GM23338 (cell line): ENCODE measurements at regions not wholly inside any gene's neighbourhood (a gene's known extent, or its start where the extent isn't known, plus 50 kb on each side); places are given as distances from the start of the nearest gene placed in this dataset.

Source experiments
- ATAC-seq: fragments of 200-7000 bp; cut with Tn5 transposase; 3 replicates; pipeline ENCODE4 v1.9.1; 2020
- DNase-seq: peaks from one replicate; pipeline ENCODE4 v3.0.0-alpha.2; 2015; ENCODE audit warnings: low spot score
- H2AFZ ChIP-seq: fragments of 200-600 bp; sonication (generic); 2 replicates; pipeline ENCODE4 v1.8.0; 2016; ENCODE audit warnings: antibody characterized with exemption, mild to moderate bottlenecking, moderate library complexity
- H3F3A ChIP-seq: fragments of 200-600 bp; sonication (generic); replicated peaks from 2 replicates; pipeline ENCODE4 v1.8.0; 2017; ENCODE audit warnings: antibody characterized with exemption, mixed run types, low read depth
- H3K27ac ChIP-seq: fragments of 200-600 bp; sonication (generic); 2 replicates; pipeline ENCODE4 v1.6.1; 2016; ENCODE audit warnings: low read depth
- H3K27me3 ChIP-seq: fragments of 200-600 bp; sonication (generic); 2 replicates; pipeline ENCODE4 v1.8.0; 2016; ENCODE audit warnings: mild to moderate bottlenecking, mixed run types, moderate library complexity; ENCODE audit not compliant: insufficient read depth
- H3K36me3 ChIP-seq: fragments of 200-600 bp; sonication (generic); 2 replicates; pipeline ENCODE4 v1.8.0; 2016; ENCODE audit warnings: mild to moderate bottlenecking; ENCODE audit not compliant: insufficient read depth
- H3K4me1 ChIP-seq: fragments of 200-600 bp; sonication (generic); 2 replicates; pipeline ENCODE4 v1.8.0; 2016; ENCODE audit warnings: mild to moderate bottlenecking, moderate library complexity; ENCODE audit not compliant: insufficient read depth
- H3K4me2 ChIP-seq: fragments of 200-600 bp; sonication (generic); 2 replicates; pipeline ENCODE4 v1.7.1; 2017; ENCODE audit warnings: mixed run types
- H3K4me3 ChIP-seq: fragments of 200-600 bp; sonication (generic); 2 replicates; pipeline ENCODE4 v1.6.1; 2016; ENCODE audit warnings: mixed run types
- H3K79me2 ChIP-seq: fragments of 200-600 bp; sonication (generic); replicated peaks from 2 replicates; pipeline ENCODE4 v1.8.0; 2017; ENCODE audit warnings: mild to moderate bottlenecking; ENCODE audit not compliant: insufficient read depth
- H3K9me2 ChIP-seq: fragments of 200-600 bp; sonication (generic); 2 replicates; pipeline ENCODE4 v1.8.0; 2017; ENCODE audit not compliant: insufficient read depth
- H4K20me1 ChIP-seq: fragments of 200-600 bp; sonication (generic); replicated peaks from 2 replicates; pipeline ENCODE4 v1.8.0; 2017; ENCODE audit warnings: mild to moderate bottlenecking; ENCODE audit not compliant: insufficient read depth
- H3K27ac Mint-ChIP-seq: 2 replicates; pipeline ENCODE4 v1.8.0; 2020; ENCODE audit warnings: inconsistent platforms, mild to moderate bottlenecking, moderate library complexity, mixed read lengths
- H3K27me3 Mint-ChIP-seq: 3 replicates; pipeline ENCODE4 v1.8.0; 2022; ENCODE audit warnings: low read depth, mild to moderate bottlenecking, moderate library complexity, mixed read lengths, inconsistent platforms; ENCODE audit not compliant: insufficient read depth, poor library complexity
- H3K36me3 Mint-ChIP-seq: 3 replicates; pipeline ENCODE4 v1.8.0; 2021; ENCODE audit warnings: low read depth, mild to moderate bottlenecking, inconsistent platforms, moderate library complexity, mixed read lengths
- H3K4me1 Mint-ChIP-seq: 3 replicates; pipeline ENCODE4 v1.8.0; 2020; ENCODE audit warnings: mild to moderate bottlenecking, inconsistent platforms, mixed read lengths
- H3K4me3 Mint-ChIP-seq: 3 replicates; pipeline ENCODE4 v1.8.0; 2021; ENCODE audit warnings: moderate library complexity, mild to moderate bottlenecking, inconsistent platforms, mixed read lengths
- H3K9me3 Mint-ChIP-seq: 3 replicates; pipeline ENCODE4 v1.8.0; 2020; ENCODE audit warnings: moderate library complexity, mild to moderate bottlenecking, inconsistent platforms, mixed read lengths
- EZH2 ChIP-seq: fragments of 200-600 bp; sonication (generic); IDR thresholded peaks from one replicate; pipeline ENCODE4 v1.8.0; 2017; ENCODE audit warnings: antibody characterized with exemption, mild to moderate bottlenecking, low read depth; ENCODE audit not compliant: unreplicated experiment
- EZH2phosphoT487 ChIP-seq: fragments of 200-600 bp; sonication (generic); IDR thresholded peaks from one replicate; pipeline ENCODE4 v1.8.1; 2018; ENCODE audit warnings: antibody characterized with exemption; ENCODE audit not compliant: unreplicated experiment
- NANOG ChIP-seq: IDR thresholded peaks from 2 replicates; pipeline ENCODE4 v1.6.1; 2016; ENCODE audit warnings: antibody characterized with exemption, borderline replicate concordance
- POLR2AphosphoS5 ChIP-seq: IDR thresholded peaks from 2 replicates; pipeline ENCODE4 v1.6.1; 2016; ENCODE audit warnings: antibody characterized with exemption, low read depth
- STAT1 ChIP-seq: IDR thresholded peaks from one replicate; pipeline ENCODE4 v1.6.1; 2016; ENCODE audit warnings: antibody characterized with exemption; ENCODE audit not compliant: unreplicated experiment
- ZNF114 ChIP-seq: fragments of 250-450 bp; sonication (Bioruptor Pico); IDR thresholded peaks from 2 replicates; pipeline ENCODE4 v1.5.0; 2020; ENCODE audit warnings: mild to moderate bottlenecking, moderate library complexity
- ZNF331 ChIP-seq: fragments of 250-450 bp; sonication (Bioruptor Pico); IDR thresholded peaks from 2 replicates; pipeline ENCODE4 v1.5.0; 2020; ENCODE audit warnings: low read depth, mild to moderate bottlenecking, moderate library complexity
- TF ChIP-seq, protein P1 (sequence below), 2 experiments: fragments of 200-600 bp in 1 of 2; sonication (generic) in 1 of 2; conservative IDR thresholded peaks; 2 replicates each; pipeline versions ENCODE4 v1.5.1 to v1.6.1; 2016 to 2017; ENCODE audit warnings: antibody characterized with exemption in 2 of 2, low read depth in 2 of 2, mild to moderate bottlenecking in 2 of 2, moderate library complexity in 1 of 2
- TF ChIP-seq, protein P2 (sequence below): IDR thresholded peaks from one replicate; pipeline ENCODE4 v1.6.1; 2018; ENCODE audit warnings: antibody characterized with exemption; ENCODE audit not compliant: unreplicated experiment
- TF ChIP-seq, protein P3 (sequence below): fragments of 250-450 bp; sonication (Bioruptor Pico); IDR thresholded peaks from 2 replicates; pipeline ENCODE4 v1.5.0; 2020; ENCODE audit warnings: mild to moderate bottlenecking, moderate library complexity

DNA sequence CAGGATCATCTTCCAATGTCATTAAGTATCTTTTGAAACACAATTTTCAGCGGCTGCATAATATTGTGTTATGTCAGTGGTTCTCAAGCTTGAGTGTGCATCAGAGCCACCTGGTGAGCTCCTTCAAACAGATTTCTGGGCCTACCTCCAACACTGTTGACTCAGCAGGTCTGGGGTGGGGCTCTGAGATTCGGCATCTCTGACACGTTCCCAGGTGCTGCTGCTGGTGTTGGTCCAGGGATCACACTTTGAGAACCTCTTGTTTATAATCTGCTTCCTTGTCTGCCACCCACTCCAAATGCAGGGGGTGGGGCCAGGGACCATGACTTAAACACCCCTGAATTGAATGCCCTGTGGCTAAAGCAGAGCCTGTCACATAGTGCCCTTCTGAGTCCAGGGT is 73.8 kb upstream of the HNF1B start:
- Mint-ChIP-seq H3K27ac (no peak overlapping the region), H3K4me1 (no peaks in the 10 kb centered on the region), H3K9me3 (no peaks in the 10 kb centered on the region), H3K27me3 (peaks cover 6% of the 10 kb centered on the region), H3K4me3 (no peak overlapping the region), H3K36me3 (no peaks in the 10 kb centered on the region)
- Histone ChIP-seq H3K4me2 (no peak overlapping the region), H4K20me1 (no peaks in the 10 kb centered on the region; the same call in 1 of the 2 replicates), H3K36me3 (no peaks in the 10 kb centered on the region), H3K27ac (no peak overlapping the region), H3F3A (no peaks in the 10 kb centered on the region), H3K27me3 (no peaks in the 10 kb centered on the region), H2AFZ (no peak overlapping the region), H3K79me2 (no peaks in the 10 kb centered on the region), H3K9me2 (no peaks in the 10 kb centered on the region), H3K4me3 (no peak overlapping the region), H3K4me1 (no peaks in the 10 kb centered on the region)
- no peak for ATAC-seq
- TF ChIP-seq NANOG (no peak), ZNF331 (CRISPR knock-in tag) (no peak), POLR2AphosphoS5 (no peak), EZH2 (no peak), EZH2phosphoT487 (no peak), STAT1 (no peak), ZNF114 (CRISPR knock-in tag) (no peak)
- TF ChIP-seq, protein P1, sequence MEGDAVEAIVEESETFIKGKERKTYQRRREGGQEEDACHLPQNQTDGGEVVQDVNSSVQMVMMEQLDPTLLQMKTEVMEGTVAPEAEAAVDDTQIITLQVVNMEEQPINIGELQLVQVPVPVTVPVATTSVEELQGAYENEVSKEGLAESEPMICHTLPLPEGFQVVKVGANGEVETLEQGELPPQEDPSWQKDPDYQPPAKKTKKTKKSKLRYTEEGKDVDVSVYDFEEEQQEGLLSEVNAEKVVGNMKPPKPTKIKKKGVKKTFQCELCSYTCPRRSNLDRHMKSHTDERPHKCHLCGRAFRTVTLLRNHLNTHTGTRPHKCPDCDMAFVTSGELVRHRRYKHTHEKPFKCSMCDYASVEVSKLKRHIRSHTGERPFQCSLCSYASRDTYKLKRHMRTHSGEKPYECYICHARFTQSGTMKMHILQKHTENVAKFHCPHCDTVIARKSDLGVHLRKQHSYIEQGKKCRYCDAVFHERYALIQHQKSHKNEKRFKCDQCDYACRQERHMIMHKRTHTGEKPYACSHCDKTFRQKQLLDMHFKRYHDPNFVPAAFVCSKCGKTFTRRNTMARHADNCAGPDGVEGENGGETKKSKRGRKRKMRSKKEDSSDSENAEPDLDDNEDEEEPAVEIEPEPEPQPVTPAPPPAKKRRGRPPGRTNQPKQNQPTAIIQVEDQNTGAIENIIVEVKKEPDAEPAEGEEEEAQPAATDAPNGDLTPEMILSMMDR (conservative IDR thresholded peaks at IDR 0.05; ENCODE audit: low read depth in 2 of 2) = no peak
- TF ChIP-seq, protein P2, sequence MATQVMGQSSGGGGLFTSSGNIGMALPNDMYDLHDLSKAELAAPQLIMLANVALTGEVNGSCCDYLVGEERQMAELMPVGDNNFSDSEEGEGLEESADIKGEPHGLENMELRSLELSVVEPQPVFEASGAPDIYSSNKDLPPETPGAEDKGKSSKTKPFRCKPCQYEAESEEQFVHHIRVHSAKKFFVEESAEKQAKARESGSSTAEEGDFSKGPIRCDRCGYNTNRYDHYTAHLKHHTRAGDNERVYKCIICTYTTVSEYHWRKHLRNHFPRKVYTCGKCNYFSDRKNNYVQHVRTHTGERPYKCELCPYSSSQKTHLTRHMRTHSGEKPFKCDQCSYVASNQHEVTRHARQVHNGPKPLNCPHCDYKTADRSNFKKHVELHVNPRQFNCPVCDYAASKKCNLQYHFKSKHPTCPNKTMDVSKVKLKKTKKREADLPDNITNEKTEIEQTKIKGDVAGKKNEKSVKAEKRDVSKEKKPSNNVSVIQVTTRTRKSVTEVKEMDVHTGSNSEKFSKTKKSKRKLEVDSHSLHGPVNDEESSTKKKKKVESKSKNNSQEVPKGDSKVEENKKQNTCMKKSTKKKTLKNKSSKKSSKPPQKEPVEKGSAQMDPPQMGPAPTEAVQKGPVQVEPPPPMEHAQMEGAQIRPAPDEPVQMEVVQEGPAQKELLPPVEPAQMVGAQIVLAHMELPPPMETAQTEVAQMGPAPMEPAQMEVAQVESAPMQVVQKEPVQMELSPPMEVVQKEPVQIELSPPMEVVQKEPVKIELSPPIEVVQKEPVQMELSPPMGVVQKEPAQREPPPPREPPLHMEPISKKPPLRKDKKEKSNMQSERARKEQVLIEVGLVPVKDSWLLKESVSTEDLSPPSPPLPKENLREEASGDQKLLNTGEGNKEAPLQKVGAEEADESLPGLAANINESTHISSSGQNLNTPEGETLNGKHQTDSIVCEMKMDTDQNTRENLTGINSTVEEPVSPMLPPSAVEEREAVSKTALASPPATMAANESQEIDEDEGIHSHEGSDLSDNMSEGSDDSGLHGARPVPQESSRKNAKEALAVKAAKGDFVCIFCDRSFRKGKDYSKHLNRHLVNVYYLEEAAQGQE = no peak
- TF ChIP-seq, protein P3, sequence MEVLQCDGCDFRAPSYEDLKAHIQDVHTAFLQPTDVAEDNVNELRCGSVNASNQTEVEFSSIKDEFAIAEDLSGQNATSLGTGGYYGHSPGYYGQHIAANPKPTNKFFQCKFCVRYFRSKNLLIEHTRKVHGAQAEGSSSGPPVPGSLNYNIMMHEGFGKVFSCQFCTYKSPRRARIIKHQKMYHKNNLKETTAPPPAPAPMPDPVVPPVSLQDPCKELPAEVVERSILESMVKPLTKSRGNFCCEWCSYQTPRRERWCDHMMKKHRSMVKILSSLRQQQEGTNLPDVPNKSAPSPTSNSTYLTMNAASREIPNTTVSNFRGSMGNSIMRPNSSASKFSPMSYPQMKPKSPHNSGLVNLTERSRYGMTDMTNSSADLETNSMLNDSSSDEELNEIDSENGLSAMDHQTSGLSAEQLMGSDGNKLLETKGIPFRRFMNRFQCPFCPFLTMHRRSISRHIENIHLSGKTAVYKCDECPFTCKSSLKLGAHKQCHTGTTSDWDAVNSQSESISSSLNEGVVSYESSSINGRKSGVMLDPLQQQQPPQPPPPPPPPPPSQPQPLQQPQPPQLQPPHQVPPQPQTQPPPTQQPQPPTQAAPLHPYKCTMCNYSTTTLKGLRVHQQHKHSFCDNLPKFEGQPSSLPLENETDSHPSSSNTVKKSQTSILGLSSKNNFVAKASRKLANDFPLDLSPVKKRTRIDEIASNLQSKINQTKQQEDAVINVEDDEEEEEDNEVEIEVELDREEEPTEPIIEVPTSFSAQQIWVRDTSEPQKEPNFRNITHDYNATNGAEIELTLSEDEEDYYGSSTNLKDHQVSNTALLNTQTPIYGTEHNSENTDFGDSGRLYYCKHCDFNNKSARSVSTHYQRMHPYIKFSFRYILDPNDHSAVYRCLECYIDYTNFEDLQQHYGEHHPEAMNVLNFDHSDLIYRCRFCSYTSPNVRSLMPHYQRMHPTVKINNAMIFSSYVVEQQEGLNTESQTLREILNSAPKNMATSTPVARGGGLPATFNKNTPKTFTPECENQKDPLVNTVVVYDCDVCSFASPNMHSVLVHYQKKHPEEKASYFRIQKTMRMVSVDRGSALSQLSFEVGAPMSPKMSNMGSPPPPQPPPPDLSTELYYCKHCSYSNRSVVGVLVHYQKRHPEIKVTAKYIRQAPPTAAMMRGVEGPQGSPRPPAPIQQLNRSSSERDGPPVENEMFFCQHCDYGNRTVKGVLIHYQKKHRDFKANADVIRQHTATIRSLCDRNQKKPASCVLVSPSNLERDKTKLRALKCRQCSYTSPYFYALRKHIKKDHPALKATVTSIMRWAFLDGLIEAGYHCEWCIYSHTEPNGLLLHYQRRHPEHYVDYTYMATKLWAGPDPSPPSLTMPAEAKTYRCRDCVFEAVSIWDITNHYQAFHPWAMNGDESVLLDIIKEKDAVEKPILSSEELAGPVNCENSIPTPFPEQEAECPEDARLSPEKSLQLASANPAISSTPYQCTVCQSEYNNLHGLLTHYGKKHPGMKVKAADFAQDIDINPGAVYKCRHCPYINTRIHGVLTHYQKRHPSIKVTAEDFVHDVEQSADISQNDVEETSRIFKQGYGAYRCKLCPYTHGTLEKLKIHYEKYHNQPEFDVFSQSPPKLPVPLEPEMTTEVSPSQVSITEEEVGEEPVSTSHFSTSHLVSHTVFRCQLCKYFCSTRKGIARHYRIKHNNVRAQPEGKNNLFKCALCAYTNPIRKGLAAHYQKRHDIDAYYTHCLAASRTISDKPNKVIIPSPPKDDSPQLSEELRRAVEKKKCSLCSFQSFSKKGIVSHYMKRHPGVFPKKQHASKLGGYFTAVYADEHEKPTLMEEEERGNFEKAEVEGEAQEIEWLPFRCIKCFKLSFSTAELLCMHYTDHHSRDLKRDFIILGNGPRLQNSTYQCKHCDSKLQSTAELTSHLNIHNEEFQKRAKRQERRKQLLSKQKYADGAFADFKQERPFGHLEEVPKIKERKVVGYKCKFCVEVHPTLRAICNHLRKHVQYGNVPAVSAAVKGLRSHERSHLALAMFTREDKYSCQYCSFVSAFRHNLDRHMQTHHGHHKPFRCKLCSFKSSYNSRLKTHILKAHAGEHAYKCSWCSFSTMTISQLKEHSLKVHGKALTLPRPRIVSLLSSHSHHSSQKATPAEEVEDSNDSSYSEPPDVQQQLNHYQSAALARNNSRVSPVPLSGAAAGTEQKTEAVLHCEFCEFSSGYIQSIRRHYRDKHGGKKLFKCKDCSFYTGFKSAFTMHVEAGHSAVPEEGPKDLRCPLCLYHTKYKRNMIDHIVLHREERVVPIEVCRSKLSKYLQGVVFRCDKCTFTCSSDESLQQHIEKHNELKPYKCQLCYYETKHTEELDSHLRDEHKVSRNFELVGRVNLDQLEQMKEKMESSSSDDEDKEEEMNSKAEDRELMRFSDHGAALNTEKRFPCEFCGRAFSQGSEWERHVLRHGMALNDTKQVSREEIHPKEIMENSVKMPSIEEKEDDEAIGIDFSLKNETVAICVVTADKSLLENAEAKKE (CRISPR knock-in tag) = no peak
- no peak for DNase-seq
